Endothelial cell of umbilical vein (primary cell): ENCODE measurements at regions not wholly inside any gene's neighbourhood (a gene's known extent, or its start where the extent isn't known, plus 50 kb on each side); places are given as distances from the start of the nearest gene placed in this dataset.

Source experiments
- BruUV-seq: library from RNA; stranded (reverse); fragments of 400-500 nt; replicated peaks from 2 replicates; lab custom pipeline; 2021; lab: Mats Ljungman, UMichigan
- CTCF ChIA-PET: fragments of 300-600, 350-600 bp; sonication (Branson Sonifier 250); formaldehyde crosslinking; loops from one replicate; lab custom pipeline; 2021; ENCODE audit warnings: antibody characterized with exemption, inconsistent platforms; lab: Charles Lee
- POLR2A ChIA-PET: fragments of 300-600, 350-600 bp; sonication (Branson Sonifier 250); formaldehyde crosslinking; loops from one replicate; lab custom pipeline; 2021; ENCODE audit warnings: antibody characterized with exemption, inconsistent platforms; lab: Charles Lee
- DNase-seq: peaks from one replicate; pipeline ENCODE4 v3.0.0-alpha.2; 2011; ENCODE audit warnings: low read depth, low spot score
- FAIRE-seq: peaks from 2 replicates; lab custom pipeline; 2011; peaks lifted over from hg19 to GRCh38; lab: Jason Lieb, UNC
- H2AFZ ChIP-seq: 2 replicates; pipeline ENCODE4 v1.6.0; 2012; ENCODE audit warnings: low read depth, low read length, control low read depth, inconsistent platforms
- H3K27ac ChIP-seq: 2 replicates; pipeline ENCODE4 v1.5.1; 2011; ENCODE audit warnings: low read depth, mild to moderate bottlenecking, control low read depth, low read length, moderate library complexity; ENCODE audit not compliant: insufficient read depth
- H3K27me3 ChIP-seq, 2 experiments: 2 replicates each; pipeline versions ENCODE4 v1.6.0 to v1.6.1; 2011; ENCODE audit warnings: low read length in 2 of 2, mixed read lengths in 1 of 2; ENCODE audit not compliant: control insufficient read depth in 2 of 2, insufficient read depth in 2 of 2
- H3K36me3 ChIP-seq, 2 experiments: 2 replicates in 1 of 2; 3 replicates in 1 of 2; pipeline ENCODE4 v1.5.1; 2011; ENCODE audit warnings: low read length in 2 of 2, mild to moderate bottlenecking in 1 of 2, moderate library complexity in 1 of 2; ENCODE audit not compliant: control insufficient read depth in 2 of 2, insufficient read depth in 2 of 2; ENCODE audit errors: extremely low read depth in 1 of 2
- H3K4me1 ChIP-seq: 3 replicates; pipeline ENCODE4 v1.5.1; 2011; ENCODE audit warnings: mild to moderate bottlenecking, low read length; ENCODE audit not compliant: control insufficient read depth, insufficient read depth; ENCODE audit errors: extremely low read depth
- H3K4me2 ChIP-seq: 2 replicates; pipeline ENCODE4 v1.6.1; 2011; ENCODE audit warnings: low read length, control low read depth, mixed read lengths; ENCODE audit not compliant: insufficient read depth
- H3K4me3 ChIP-seq, 3 experiments: fragments of 200-600 bp in 1 of 3; sonication (generic), shearing (Covaris generic) in 1 of 3; replicated peaks in 1 of 3; 2 replicates each; pipeline ENCODE4 v1.5.1; 2011 to 2016; ENCODE audit warnings: control low read depth in 3 of 3, low read length in 3 of 3, mild to moderate bottlenecking in 2 of 3, inconsistent platforms in 1 of 3, low read depth in 1 of 3, moderate library complexity in 1 of 3; ENCODE audit not compliant: insufficient read depth in 1 of 3
- H3K79me2 ChIP-seq: 2 replicates; pipeline ENCODE4 v1.6.0; 2012; ENCODE audit warnings: low read length, inconsistent platforms; ENCODE audit not compliant: control insufficient read depth, insufficient read depth
- H3K9ac ChIP-seq: replicated peaks from 2 replicates; pipeline ENCODE3; 2011; ENCODE audit warnings: low read length, control low read depth; ENCODE audit not compliant: insufficient read depth; ENCODE audit errors: extremely low read depth
- H3K9me1 ChIP-seq: replicated peaks from 3 replicates; pipeline ENCODE4 v1.6.0; 2011; ENCODE audit warnings: mild to moderate bottlenecking, low read length; ENCODE audit not compliant: control insufficient read depth, insufficient read depth; ENCODE audit errors: extremely low read depth
- H3K9me3 ChIP-seq: replicated peaks from 2 replicates; pipeline ENCODE4 v1.5.1; 2012; ENCODE audit warnings: low read length, inconsistent platforms; ENCODE audit not compliant: control insufficient read depth, insufficient read depth
- H4K20me1 ChIP-seq: replicated peaks from 2 replicates; pipeline ENCODE3; 2011; ENCODE audit warnings: mild to moderate bottlenecking, low read length; ENCODE audit not compliant: control insufficient read depth, insufficient read depth; ENCODE audit errors: extremely low read depth
- EZH2 ChIP-seq: IDR thresholded peaks from 2 replicates; pipeline ENCODE4 v1.6.1; 2012; ENCODE audit warnings: borderline replicate concordance, low read depth, mild to moderate bottlenecking, moderate library complexity, low read length, inconsistent platforms; ENCODE audit not compliant: severe bottlenecking
- FOS ChIP-seq: IDR thresholded peaks from 2 replicates; pipeline ENCODE4 v1.6.1; 2011; ENCODE audit warnings: mild to moderate bottlenecking, low read length, moderate library complexity, borderline replicate concordance; ENCODE audit not compliant: insufficient read depth
- GATA2 ChIP-seq: IDR thresholded peaks from 2 replicates; pipeline ENCODE4 v1.7.0; 2011; ENCODE audit warnings: low read depth, mild to moderate bottlenecking, moderate library complexity, mixed read lengths, low read length; ENCODE audit not compliant: insufficient read length, insufficient read depth
- JUN ChIP-seq: IDR thresholded peaks from 2 replicates; pipeline ENCODE4 v1.6.1; 2011; ENCODE audit warnings: borderline replicate concordance, low read depth; ENCODE audit not compliant: insufficient read length, insufficient read depth
- MYC ChIP-seq: IDR thresholded peaks from one replicate; pipeline ENCODE4 v1.6.1; 2011; ENCODE audit warnings: mild to moderate bottlenecking, low read depth, low read length
- POLR2A ChIP-seq: IDR thresholded peaks from 2 replicates; pipeline ENCODE4 v1.6.1; 2012; ENCODE audit warnings: low read depth, mild to moderate bottlenecking, control low read depth, low read length
- POLR2AphosphoS5 ChIP-seq: IDR thresholded peaks from 2 replicates; pipeline ENCODE4 v1.6.1; 2012; ENCODE audit warnings: low read depth, mild to moderate bottlenecking, control low read depth, low read length, moderate library complexity; ENCODE audit not compliant: insufficient read depth
- dilution Hi-C: fragments of 300-500 bp; cut with MboI; formaldehyde crosslinking; loops from one replicate; pipeline ENCODE4 v1.15.0; 2019; ENCODE audit warnings: low sequenced_read_pairs; ENCODE audit not compliant: extremely low pct_ligation_motif_present
- intact Hi-C: fragments of 100-400 bp; cut with micrococcal nuclease; formaldehyde crosslinking; loops from one replicate; pipeline ENCODE4 v1.10.0; 2022
- TF ChIP-seq, protein P1 (sequence below): IDR thresholded peaks from 2 replicates; pipeline ENCODE4 v1.6.1; 2011; ENCODE audit not compliant: insufficient read depth, insufficient read length
- TF ChIP-seq, protein P2 (sequence below), 2 donors: IDR thresholded peaks; 1 replicate in 1 of 2; 2 replicates in 1 of 2; pipeline ENCODE4 v1.5.1; 2011; ENCODE audit warnings: low read length in 2 of 2, mild to moderate bottlenecking in 2 of 2, moderate library complexity in 2 of 2, control low read depth in 1 of 2, inconsistent platforms in 1 of 2, low read depth in 1 of 2; ENCODE audit not compliant: insufficient read depth in 1 of 2; ENCODE audit errors: extremely low read depth in 1 of 2

GRCh38 chr13:19264711-19265110 lies 83.1 kb upstream of the TUBA3C start:
- Histone ChIP-seq H2AFZ (no peak overlapping the region), H3K4me2 (no peak overlapping the region), H3K9me3 (peaks cover 2% of the 10 kb centered on the region), H4K20me1 (no peaks in the 10 kb centered on the region), H3K4me3 (no peak overlapping the region), H3K9ac (no peak overlapping the region), H3K79me2 (no peaks in the 10 kb centered on the region), H3K4me1 (no peaks in the 10 kb centered on the region), H3K27ac (no peak overlapping the region), H3K9me1 (no peaks in the 10 kb centered on the region), H3K27me3 (no peaks in the 10 kb centered on the region), H3K36me3 (no peaks in the 10 kb centered on the region)
- FAIRE-seq (no peak), DNase-seq (no peak)
- ChIA-PET POLR2A (no interaction called here), CTCF (no interaction called here)
- dilution Hi-C loops: no loop called here
- BruUV-seq: no TSS peak
- TF ChIP-seq JUN (no peak), GATA2 (no peak)
- intact Hi-C loops: no loop called here

GRCh38 chr13:19252381-19252780 lies 70.8 kb upstream of the TUBA3C start:
- Histone ChIP-seq H3K4me2 (no peak overlapping the region), H3K9me1 (no peaks in the 10 kb centered on the region), H4K20me1 (no peaks in the 10 kb centered on the region), H3K4me1 (no peaks in the 10 kb centered on the region), H3K27me3 (no peaks in the 10 kb centered on the region), H3K4me3 (no peak overlapping the region), H3K27ac (no peak overlapping the region), H3K9me3 (peaks cover 7% of the 10 kb centered on the region), H2AFZ (no peak overlapping the region), H3K79me2 (no peaks in the 10 kb centered on the region), H3K36me3 (no peaks in the 10 kb centered on the region), H3K9ac (no peak overlapping the region)
- intact Hi-C loops: no loop called here
- dilution Hi-C loops: no loop called here
- TF ChIP-seq EZH2 (no peak), POLR2AphosphoS5 (no peak), MYC (no peak), FOS (no peak), POLR2A (no peak), JUN (no peak), GATA2 (no peak)
- TF ChIP-seq, protein P1, sequence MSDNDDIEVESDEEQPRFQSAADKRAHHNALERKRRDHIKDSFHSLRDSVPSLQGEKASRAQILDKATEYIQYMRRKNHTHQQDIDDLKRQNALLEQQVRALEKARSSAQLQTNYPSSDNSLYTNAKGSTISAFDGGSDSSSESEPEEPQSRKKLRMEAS: no peak
- TF ChIP-seq, protein P2, sequence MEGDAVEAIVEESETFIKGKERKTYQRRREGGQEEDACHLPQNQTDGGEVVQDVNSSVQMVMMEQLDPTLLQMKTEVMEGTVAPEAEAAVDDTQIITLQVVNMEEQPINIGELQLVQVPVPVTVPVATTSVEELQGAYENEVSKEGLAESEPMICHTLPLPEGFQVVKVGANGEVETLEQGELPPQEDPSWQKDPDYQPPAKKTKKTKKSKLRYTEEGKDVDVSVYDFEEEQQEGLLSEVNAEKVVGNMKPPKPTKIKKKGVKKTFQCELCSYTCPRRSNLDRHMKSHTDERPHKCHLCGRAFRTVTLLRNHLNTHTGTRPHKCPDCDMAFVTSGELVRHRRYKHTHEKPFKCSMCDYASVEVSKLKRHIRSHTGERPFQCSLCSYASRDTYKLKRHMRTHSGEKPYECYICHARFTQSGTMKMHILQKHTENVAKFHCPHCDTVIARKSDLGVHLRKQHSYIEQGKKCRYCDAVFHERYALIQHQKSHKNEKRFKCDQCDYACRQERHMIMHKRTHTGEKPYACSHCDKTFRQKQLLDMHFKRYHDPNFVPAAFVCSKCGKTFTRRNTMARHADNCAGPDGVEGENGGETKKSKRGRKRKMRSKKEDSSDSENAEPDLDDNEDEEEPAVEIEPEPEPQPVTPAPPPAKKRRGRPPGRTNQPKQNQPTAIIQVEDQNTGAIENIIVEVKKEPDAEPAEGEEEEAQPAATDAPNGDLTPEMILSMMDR (IDR thresholded peaks at IDR 0.05; ENCODE audit: extremely low read depth in 1 of 2, insufficient read depth in 1 of 2, low read depth in 1 of 2, low read length in 2 of 2): no peak
- no TSS peak for BruUV-seq
- no peak for FAIRE-seq
- CTCF ChIA-PET: no interaction called here
- no peak for DNase-seq
- POLR2A ChIA-PET: no interaction called here
